ENCODE measurements at regions not wholly inside any gene's neighbourhood (a gene's known extent, or its start where the extent isn't known, plus 50 kb on each side); places are given as distances from the start of the nearest gene placed in this dataset.

GRCh38 chr9:108766626-108767161 is 89.1 kb downstream of the ACTL7B start:
- Histone ChIP-seq H3K9me3 (ENCODE audit: control insufficient read depth, insufficient read depth, low read length) (peaks cover 2% of the 10 kb centered on the region; the same call in 1 of the 2 replicates), H4K5ac (ENCODE audit: low read depth, low read length) (no peak overlapping the region), H2BK5ac (ENCODE audit: low read depth, low read length, poor library complexity, severe bottlenecking) (no peak overlapping the region), H2BK120ac (ENCODE audit: low read depth, low read length) (no peak overlapping the region), H3K4ac (ENCODE audit: low read depth, low read length) (no peak overlapping the region), H3K4me2 (ENCODE audit: low read depth, low read length) (no peak overlapping the region), H3K4me3 (ENCODE audit: insufficient read depth, low read depth, low read length) (no peak overlapping the region), H3K9ac (ENCODE audit: low read depth, low read length) (no peak overlapping the region), H2AK9ac (replicated peaks; ENCODE audit: low read depth, low read length, poor library complexity) (no peak overlapping the region), H3K56ac (ENCODE audit: extremely low read depth, insufficient read depth, low read length) (no peak overlapping the region), H4K8ac (ENCODE audit: low read depth in 2 of 2, low read length in 2 of 2) (no peak overlapping the region), H2AFZ (replicated peaks; ENCODE audit: low read length, poor library complexity) (no peak overlapping the region), H2BK15ac (ENCODE audit: low read depth, low read length) (no peak overlapping the region), H4K91ac (ENCODE audit: insufficient read depth, low read depth, low read length) (no peak overlapping the region), H4K20me1 (ENCODE audit: insufficient read depth, low read length) (no peaks in the 10 kb centered on the region), H2BK20ac (ENCODE audit: low read depth, low read length) (no peak overlapping the region), H3K79me1 (ENCODE audit: low read depth in 1 of 2, low read length in 2 of 2) (no peaks in the 10 kb centered on the region), H3K4me1 (ENCODE audit: control insufficient read depth, insufficient read depth, low read length) (no peaks in the 10 kb centered on the region), H3K36me3 (ENCODE audit: control insufficient read depth, insufficient read depth, low read length) (no peaks in the 10 kb centered on the region), H3K9me1 (ENCODE audit: insufficient read depth, low read length) (no peaks in the 10 kb centered on the region), H3K23ac (ENCODE audit: low read depth, low read length) (no peak overlapping the region), H3K18ac (ENCODE audit: low read depth, low read length) (no peak overlapping the region), H3K27me3 (ENCODE audit: control insufficient read depth, insufficient read depth, low read length) (peaks cover 5% of the 10 kb centered on the region; the same call in 1 of the 2 replicates), H3K14ac (replicated peaks; ENCODE audit: low read depth, low read length) (no peak overlapping the region), H2AK5ac (ENCODE audit: low read depth, low read length) (no peak overlapping the region), H3K27ac (ENCODE audit: insufficient read depth, low read length) (no peak overlapping the region)
- 100% methylated on average over 1 of the region's 3 CpGs; no CpG with 5 or more reads in 1 of the 2 experiments for WGBS, 2 experiments (ENCODE audit: extremely low coverage in 2 of 2, insufficient read length in 1 of 2)
- no peak for ATAC-seq (ENCODE audit: low read depth)
- no TSS peak for BruUV-seq (replicated peaks)
- in situ Hi-C loops (cut with MboI; ENCODE audit: low sequenced_read_pairs), result loop anchor here (25.0 kb wide), 1 partner anchor 1629 kb away; no protein-coding TSS in a partner anchor
- no peak for DNase-seq
- ChIA-PET POLR2A (ENCODE audit: unreplicated experiment) (no interaction called here), CTCF (no interaction called here)
- dilution Hi-C loops (cut with HindIII; ENCODE audit: low sequenced_read_pairs, unreplicated experiment), result no loop called here
- TF ChIP-seq POLR2A (IDR thresholded peaks at IDR 0.05; ENCODE audit: low read depth, low read length) (no peak), BHLHE40 (IDR thresholded peaks at IDR 0.05; ENCODE audit: low read depth, low read length) (no peak), CHD1 (IDR thresholded peaks at IDR 0.05; ENCODE audit: low read depth, low read length) (no peak), CEBPB (IDR thresholded peaks at IDR 0.05; ENCODE audit: low read depth, low read length) (no peak), MXI1 (IDR thresholded peaks at IDR 0.05; ENCODE audit: borderline replicate concordance, low read depth, low read length) (no peak), CTCF (conservative IDR thresholded peaks at IDR 0.05; ENCODE audit: low read depth, low read length) (no peak), ELK1 (IDR thresholded peaks at IDR 0.05; ENCODE audit: borderline replicate concordance, low read depth, low read length) (no peak)
- intact Hi-C loops (cut with micrococcal nuclease), result loop anchor here (10.0 kb wide), 2 partner anchors 892 to 1032 kb away; no protein-coding TSS in a partner anchor
